ENCODE measurements at regions not wholly inside any gene's neighbourhood (a gene's known extent, or its start where the extent isn't known, plus 50 kb on each side); places are given as distances from the start of the nearest gene placed in this dataset.

DNA sequence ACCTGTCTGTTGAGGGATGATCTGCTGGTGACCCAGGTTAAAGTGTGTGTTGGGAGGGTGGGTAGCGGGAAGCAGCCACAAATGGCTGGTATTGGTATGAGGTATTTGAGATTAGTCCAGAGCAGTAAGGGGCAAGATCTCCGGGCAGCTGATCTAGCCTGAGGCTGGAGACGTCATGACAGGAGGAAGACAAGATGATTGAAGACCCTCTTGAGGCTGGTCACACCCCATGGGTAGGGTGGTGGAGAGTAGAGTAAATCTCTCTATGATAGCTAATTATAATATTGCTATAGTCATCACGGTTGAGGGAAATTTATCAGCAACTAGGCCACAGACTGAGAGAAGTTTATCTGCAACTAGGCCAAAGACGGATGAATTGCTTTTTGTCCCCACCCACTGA, 128.5 kb downstream of the CDCA7 start:
- TF ChIP-seq, protein P1, sequence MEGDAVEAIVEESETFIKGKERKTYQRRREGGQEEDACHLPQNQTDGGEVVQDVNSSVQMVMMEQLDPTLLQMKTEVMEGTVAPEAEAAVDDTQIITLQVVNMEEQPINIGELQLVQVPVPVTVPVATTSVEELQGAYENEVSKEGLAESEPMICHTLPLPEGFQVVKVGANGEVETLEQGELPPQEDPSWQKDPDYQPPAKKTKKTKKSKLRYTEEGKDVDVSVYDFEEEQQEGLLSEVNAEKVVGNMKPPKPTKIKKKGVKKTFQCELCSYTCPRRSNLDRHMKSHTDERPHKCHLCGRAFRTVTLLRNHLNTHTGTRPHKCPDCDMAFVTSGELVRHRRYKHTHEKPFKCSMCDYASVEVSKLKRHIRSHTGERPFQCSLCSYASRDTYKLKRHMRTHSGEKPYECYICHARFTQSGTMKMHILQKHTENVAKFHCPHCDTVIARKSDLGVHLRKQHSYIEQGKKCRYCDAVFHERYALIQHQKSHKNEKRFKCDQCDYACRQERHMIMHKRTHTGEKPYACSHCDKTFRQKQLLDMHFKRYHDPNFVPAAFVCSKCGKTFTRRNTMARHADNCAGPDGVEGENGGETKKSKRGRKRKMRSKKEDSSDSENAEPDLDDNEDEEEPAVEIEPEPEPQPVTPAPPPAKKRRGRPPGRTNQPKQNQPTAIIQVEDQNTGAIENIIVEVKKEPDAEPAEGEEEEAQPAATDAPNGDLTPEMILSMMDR (IDR thresholded peaks at IDR 0.05 in 8 of 11, conservative IDR thresholded peaks at IDR 0.05 in 3 of 11): no peak
- no peak for TF ChIP-seq POLR2A (IDR thresholded peaks at IDR 0.05)
